ENCODE measurements at regions not wholly inside any gene's neighbourhood (a gene's known extent, or its start where the extent isn't known, plus 50 kb on each side); places are given as distances from the start of the nearest gene placed in this dataset.

GRCh38 chr2:156765043-156765442 lies 328.9 kb downstream of the GPD2 start:
- Histone ChIP-seq H3K36me3 (ENCODE audit: control insufficient read depth in 2 of 2, extremely low read depth in 1 of 2, insufficient read depth in 2 of 2, low read length in 2 of 2) (no peaks in the 10 kb centered on the region), H3K4me2 (ENCODE audit: insufficient read depth, low read length) (no peak overlapping the region), H2AFZ (ENCODE audit: low read depth, low read length) (no peak overlapping the region), H3K9ac (replicated peaks; ENCODE audit: extremely low read depth, insufficient read depth, low read length) (no peak overlapping the region), H3K4me3 (replicated peaks in 1 of 3; ENCODE audit: insufficient read depth in 1 of 3, low read depth in 1 of 3, low read length in 3 of 3) (no peak overlapping the region), H3K9me3 (replicated peaks; ENCODE audit: control insufficient read depth, insufficient read depth, low read length) (no peaks in the 10 kb centered on the region), H3K27ac (ENCODE audit: insufficient read depth, low read depth, low read length) (no peak overlapping the region), H3K9me1 (replicated peaks; ENCODE audit: control insufficient read depth, extremely low read depth, insufficient read depth, low read length) (no peaks in the 10 kb centered on the region), H3K27me3 (ENCODE audit: control insufficient read depth in 2 of 2, insufficient read depth in 2 of 2, low read length in 2 of 2) (no peaks in the 10 kb centered on the region), H4K20me1 (replicated peaks; ENCODE audit: control insufficient read depth, extremely low read depth, insufficient read depth, low read length) (no peaks in the 10 kb centered on the region), H3K4me1 (ENCODE audit: control insufficient read depth, extremely low read depth, insufficient read depth, low read length) (no peaks in the 10 kb centered on the region), H3K79me2 (ENCODE audit: control insufficient read depth, insufficient read depth, low read length) (no peaks in the 10 kb centered on the region)
- CTCF ChIA-PET, result no interaction called here
- no TSS peak for BruUV-seq (replicated peaks)
- no peak for DNase-seq (ENCODE audit: low read depth, low spot score)
- FAIRE-seq, result no peak
- dilution Hi-C loops (cut with MboI; ENCODE audit: extremely low pct_ligation_motif_present, low sequenced_read_pairs), result no loop called here
- TF ChIP-seq MYC (IDR thresholded peaks at IDR 0.05; ENCODE audit: low read depth, low read length) (no peak), EZH2 (IDR thresholded peaks at IDR 0.05; ENCODE audit: borderline replicate concordance, low read depth, low read length, severe bottlenecking) (no peak), POLR2AphosphoS5 (IDR thresholded peaks at IDR 0.05; ENCODE audit: insufficient read depth, low read depth, low read length) (no peak), CTCF (IDR thresholded peaks at IDR 0.05; ENCODE audit: extremely low read depth in 1 of 2, insufficient read depth in 1 of 2, low read depth in 1 of 2, low read length in 2 of 2) (no peak), GATA2 (IDR thresholded peaks at IDR 0.05; ENCODE audit: insufficient read depth, insufficient read length, low read depth, low read length) (no peak), POLR2A (IDR thresholded peaks at IDR 0.05; ENCODE audit: low read depth, low read length) (no peak), JUN (IDR thresholded peaks at IDR 0.05; ENCODE audit: borderline replicate concordance, insufficient read depth, insufficient read length, low read depth) (no peak), MAX (IDR thresholded peaks at IDR 0.05; ENCODE audit: insufficient read depth, insufficient read length) (no peak), FOS (IDR thresholded peaks at IDR 0.05; ENCODE audit: borderline replicate concordance, insufficient read depth, low read length) (no peak)
- intact Hi-C loops (cut with micrococcal nuclease), result no loop called here
- POLR2A ChIA-PET, result no interaction called here

All from endothelial cell of umbilical vein (primary cell).